ENCODE measurements at regions not wholly inside any gene's neighbourhood (a gene's known extent, or its start where the extent isn't known, plus 50 kb on each side); places are given as distances from the start of the nearest gene placed in this dataset.

GRCh38 chr15:25534293-25534692 lies 95.5 kb upstream of the UBE3A start:
- no peak for DNase-seq
- no peaks in the 10 kb centered on the region for H3K27me3 ChIP-seq
- TF ChIP-seq POLR2AphosphoS5 (IDR thresholded peaks at IDR 0.05) (no peak), CTCF (IDR thresholded peaks at IDR 0.05) (no peak), EP300 (IDR thresholded peaks at IDR 0.05) (no peak), POLR2A (IDR thresholded peaks at IDR 0.05) (no peak)
- no peak overlapping the region for H3K27ac ChIP-seq
- WGBS, 5 donors, result 73 to 89% (median 80%) methylated on average over 6 of the region's 6 CpGs
- no peak overlapping the region for H3K4me3 ChIP-seq
- intact Hi-C loops (cut with DNase I; ENCODE audit: low total_unique reads), result no loop called here
- H3K9me3 ChIP-seq, result peaks cover 0 to 51% (median 24%) of the 10 kb centered on the region in 4 donors
- no peaks in the 10 kb centered on the region for H3K36me3 ChIP-seq
- no peaks in the 10 kb centered on the region for H3K4me1 ChIP-seq

- H3K36me3 ChIP-seq, result no peaks in the 10 kb centered on the region
- no peak for DNase-seq
- 57 to 73% (median 66%) methylated on average over 4 of the region's 4 CpGs for WGBS, 5 donors
- TF ChIP-seq CTCF (IDR thresholded peaks at IDR 0.05) (no peak), POLR2AphosphoS5 (IDR thresholded peaks at IDR 0.05) (no peak), EP300 (IDR thresholded peaks at IDR 0.05) (no peak), POLR2A (IDR thresholded peaks at IDR 0.05) (no peak)
- no peaks in the 10 kb centered on the region for H3K27me3 ChIP-seq
- H3K27ac ChIP-seq, result no peak overlapping the region
- peaks cover 0 to 45% (median 24%) of the 10 kb centered on the region in 4 donors for H3K9me3 ChIP-seq
- intact Hi-C loops (cut with DNase I; ENCODE audit: low total_unique reads), result no loop called here
- no peak overlapping the region for H3K4me3 ChIP-seq
- H3K4me1 ChIP-seq, result no peaks in the 10 kb centered on the region
These were observed 93.7 kb upstream of the UBE3A start for GRCh38 chr15:25532269-25533140.

GRCh38 chr15:25529774-25530173 lies 91.0 kb upstream of the UBE3A start:
- TF ChIP-seq POLR2AphosphoS5 (IDR thresholded peaks at IDR 0.05) (no peak), EP300 (IDR thresholded peaks at IDR 0.05) (no peak), POLR2A (IDR thresholded peaks at IDR 0.05) (no peak)
- Histone ChIP-seq H3K9me3 (peaks cover 0 to 43% (median 23%) of the 10 kb centered on the region in 4 donors), H3K4me3 (no peak overlapping the region), H3K27me3 (no peaks in the 10 kb centered on the region), H3K4me1 (no peaks in the 10 kb centered on the region), H3K27ac (no peak overlapping the region), H3K36me3 (no peaks in the 10 kb centered on the region)
- 65 to 96% (median 92%) methylated on average over 3 of the region's 3 CpGs for WGBS, 5 donors
- intact Hi-C loops (cut with DNase I; ENCODE audit: low total_unique reads), result no loop called here
- no peak for DNase-seq

GRCh38 chr15:25527118-25527517 lies 88.3 kb upstream of the UBE3A start:
- no peak overlapping the region for H3K4me3 ChIP-seq
- H3K27ac ChIP-seq, result no peak overlapping the region
- no peaks in the 10 kb centered on the region for H3K27me3 ChIP-seq
- TF ChIP-seq EP300 (IDR thresholded peaks at IDR 0.05) (no peak), CTCF (IDR thresholded peaks at IDR 0.05) (no peak), POLR2A (IDR thresholded peaks at IDR 0.05) (no peak), POLR2AphosphoS5 (IDR thresholded peaks at IDR 0.05) (no peak)
- H3K36me3 ChIP-seq, result no peaks in the 10 kb centered on the region
- peaks cover 0 to 68% (median 31%) of the 10 kb centered on the region in 4 donors for H3K9me3 ChIP-seq
- H3K4me1 ChIP-seq, result no peaks in the 10 kb centered on the region
- no peak for DNase-seq
- intact Hi-C loops (cut with DNase I; ENCODE audit: low total_unique reads), result no loop called here
- 37 to 78% (median 61%) methylated on average over 3 of the region's 3 CpGs for WGBS, 5 donors

- Histone ChIP-seq H3K4me1 (no peaks in the 10 kb centered on the region), H3K9me3 (peaks cover 0 to 68% (median 35%) of the 10 kb centered on the region in 4 donors), H3K4me3 (no peak overlapping the region), H3K27me3 (no peaks in the 10 kb centered on the region), H3K27ac (no peak overlapping the region), H3K36me3 (no peaks in the 10 kb centered on the region)
- 71 to 84% (median 76%) methylated on average over 8 of the region's 8 CpGs for WGBS, 5 donors
- TF ChIP-seq POLR2AphosphoS5 (IDR thresholded peaks at IDR 0.05) (no peak), POLR2A (IDR thresholded peaks at IDR 0.05) (no peak)
- intact Hi-C loops (cut with DNase I; ENCODE audit: low total_unique reads), result no loop called here
- no peak for DNase-seq
These were observed 86.9 kb upstream of the UBE3A start for GRCh38 chr15:25525741-25526140.

All from stomach (tissue), 8 donors.